PC-9 (cell line): ENCODE measurements at regions not wholly inside any gene's neighbourhood (a gene's known extent, or its start where the extent isn't known, plus 50 kb on each side); places are given as distances from the start of the nearest gene placed in this dataset.

Source experiments
- EZH2 ChIP-seq: fragments of 200-600 bp; sonication (generic); IDR thresholded peaks from 2 replicates; pipeline ENCODE4 v1.8.0; 2017; ENCODE audit warnings: antibody characterized with exemption, low read depth
- TF ChIP-seq, protein P1 (sequence below): fragments of 200-600 bp; sonication (generic); conservative IDR thresholded peaks from 2 replicates; pipeline ENCODE4 v1.6.1; 2017; ENCODE audit warnings: mixed run types, antibody characterized with exemption, mild to moderate bottlenecking, moderate library complexity

DNA sequence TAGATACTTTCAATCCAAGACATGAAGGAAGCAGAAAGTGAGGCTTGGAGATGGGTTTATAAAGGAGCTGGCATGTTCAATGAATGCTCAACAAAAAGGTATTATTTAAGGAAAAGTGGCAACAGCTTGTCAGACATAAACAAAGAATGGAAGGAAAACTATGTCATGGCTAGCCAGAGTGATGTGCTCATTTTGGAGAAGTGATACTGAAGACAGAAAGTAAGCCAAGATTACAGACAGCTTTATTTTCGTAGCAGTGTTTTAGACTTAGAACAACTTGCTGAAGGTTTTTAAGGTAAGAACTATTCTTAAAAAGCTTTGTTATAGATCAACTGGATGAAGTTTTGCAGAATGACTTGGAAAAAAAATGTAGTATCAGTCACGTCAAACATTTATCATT, 160.5 kb upstream of the FERD3L start:
- TF ChIP-seq, protein P1, sequence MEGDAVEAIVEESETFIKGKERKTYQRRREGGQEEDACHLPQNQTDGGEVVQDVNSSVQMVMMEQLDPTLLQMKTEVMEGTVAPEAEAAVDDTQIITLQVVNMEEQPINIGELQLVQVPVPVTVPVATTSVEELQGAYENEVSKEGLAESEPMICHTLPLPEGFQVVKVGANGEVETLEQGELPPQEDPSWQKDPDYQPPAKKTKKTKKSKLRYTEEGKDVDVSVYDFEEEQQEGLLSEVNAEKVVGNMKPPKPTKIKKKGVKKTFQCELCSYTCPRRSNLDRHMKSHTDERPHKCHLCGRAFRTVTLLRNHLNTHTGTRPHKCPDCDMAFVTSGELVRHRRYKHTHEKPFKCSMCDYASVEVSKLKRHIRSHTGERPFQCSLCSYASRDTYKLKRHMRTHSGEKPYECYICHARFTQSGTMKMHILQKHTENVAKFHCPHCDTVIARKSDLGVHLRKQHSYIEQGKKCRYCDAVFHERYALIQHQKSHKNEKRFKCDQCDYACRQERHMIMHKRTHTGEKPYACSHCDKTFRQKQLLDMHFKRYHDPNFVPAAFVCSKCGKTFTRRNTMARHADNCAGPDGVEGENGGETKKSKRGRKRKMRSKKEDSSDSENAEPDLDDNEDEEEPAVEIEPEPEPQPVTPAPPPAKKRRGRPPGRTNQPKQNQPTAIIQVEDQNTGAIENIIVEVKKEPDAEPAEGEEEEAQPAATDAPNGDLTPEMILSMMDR, result no peak
- TF ChIP-seq EZH2, result no peak
